Subcutaneous abdominal adipose tissue (tissue), 5 donors: ENCODE measurements at regions not wholly inside any gene's neighbourhood (a gene's known extent, or its start where the extent isn't known, plus 50 kb on each side); places are given as distances from the start of the nearest gene placed in this dataset.

ENCODE experiments used
- H3K27ac ChIP-seq: one replicate; pipeline ENCODE4 v1.7.0; 2013; ENCODE audit warnings: low read depth, mild to moderate bottlenecking, inconsistent platforms, low read length, moderate library complexity
- H3K27me3 ChIP-seq, 5 donors: one replicate each; pipeline ENCODE4 v1.7.0; 2013; ENCODE audit warnings: low read length in 5 of 5, inconsistent platforms in 1 of 5; ENCODE audit not compliant: control insufficient read depth in 5 of 5, insufficient read depth in 4 of 5
- H3K36me3 ChIP-seq, 5 donors: one replicate each; pipeline ENCODE4 v1.7.0; 2013; ENCODE audit warnings: low read length in 5 of 5; ENCODE audit not compliant: control insufficient read depth in 5 of 5, insufficient read depth in 5 of 5
- H3K4me1 ChIP-seq, 5 donors: one replicate each; pipeline ENCODE4 v1.7.0; 2013; ENCODE audit warnings: low read length in 5 of 5, mild to moderate bottlenecking in 3 of 5, moderate library complexity in 1 of 5; ENCODE audit not compliant: control insufficient read depth in 5 of 5, insufficient read depth in 5 of 5
- H3K4me3 ChIP-seq, 5 donors: one replicate each; pipeline ENCODE4 v1.7.0; 2013; ENCODE audit warnings: low read length in 5 of 5, low read depth in 1 of 5
- H3K9ac ChIP-seq, 5 donors: one replicate each; pipeline ENCODE4 v1.7.0; 2013; ENCODE audit warnings: low read length in 5 of 5, mild to moderate bottlenecking in 4 of 5, moderate library complexity in 3 of 5
- H3K9me3 ChIP-seq, 5 donors: one replicate each; pipeline ENCODE4 v1.7.0; 2013; ENCODE audit warnings: low read length in 5 of 5; ENCODE audit not compliant: control insufficient read depth in 5 of 5
- donor health status: healthy.
- donor health status: healthy.
- donor health status: healthy.
- donor health status: healthy.
- donor health status: healthy.

- no peak overlapping the region for H3K27ac ChIP-seq
- no peak overlapping the region for H3K9ac ChIP-seq
- H3K4me3 ChIP-seq = no peak overlapping the region
These were observed 820.7 kb downstream of the NCAM2 start for GRCh38 chr21:21818898-21819297.

GRCh38 chr21:21828130-21828529, 829.9 kb downstream of the NCAM2 start:
- Histone ChIP-seq H3K27me3 (no peaks in the 10 kb centered on the region), H3K9me3 (peaks cover 0 to 2% (median 0%) of the 10 kb centered on the region in 5 donors), H3K4me3 (no peak overlapping the region), H3K27ac (no peak overlapping the region), H3K36me3 (no peaks in the 10 kb centered on the region), H3K4me1 (no peaks in the 10 kb centered on the region), H3K9ac (no peak overlapping the region)

More at GRCh38 chr21:21818898-21819297, 820.7 kb downstream of the NCAM2 start:
- no peaks in the 10 kb centered on the region for H3K4me1 ChIP-seq
- H3K9me3 ChIP-seq = peaks cover 0 to 3% (median 0%) of the 10 kb centered on the region in 5 donors
- no peaks in the 10 kb centered on the region for H3K36me3 ChIP-seq
- H3K27me3 ChIP-seq = no peaks in the 10 kb centered on the region

DNA sequence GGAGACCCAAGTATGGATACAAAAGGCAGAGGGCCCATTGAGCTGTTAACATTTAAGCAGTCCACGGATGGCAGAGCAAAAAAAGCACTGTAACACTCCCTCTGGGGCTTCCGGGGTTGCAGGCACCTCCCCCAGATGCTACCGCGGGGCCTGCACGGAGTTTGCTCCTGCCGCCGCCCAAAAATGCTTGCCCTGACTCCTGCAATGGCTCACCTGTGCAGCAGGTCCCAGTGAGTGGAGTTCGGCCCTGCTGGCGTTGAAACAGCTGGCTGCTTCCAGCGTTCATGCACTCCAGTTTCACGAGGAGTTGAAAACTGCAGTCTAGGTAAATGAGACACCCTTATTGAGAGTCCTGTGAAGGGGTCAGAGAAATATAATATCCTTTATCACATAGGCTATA, 832.8 kb downstream of the NCAM2 start:
- Histone ChIP-seq H3K9ac (no peak overlapping the region), H3K9me3 (peaks cover 0 to 2% (median 0%) of the 10 kb centered on the region in 5 donors), H3K4me3 (no peak overlapping the region), H3K27me3 (no peaks in the 10 kb centered on the region), H3K27ac (no peak overlapping the region), H3K36me3 (no peaks in the 10 kb centered on the region), H3K4me1 (no peaks in the 10 kb centered on the region)

DNA sequence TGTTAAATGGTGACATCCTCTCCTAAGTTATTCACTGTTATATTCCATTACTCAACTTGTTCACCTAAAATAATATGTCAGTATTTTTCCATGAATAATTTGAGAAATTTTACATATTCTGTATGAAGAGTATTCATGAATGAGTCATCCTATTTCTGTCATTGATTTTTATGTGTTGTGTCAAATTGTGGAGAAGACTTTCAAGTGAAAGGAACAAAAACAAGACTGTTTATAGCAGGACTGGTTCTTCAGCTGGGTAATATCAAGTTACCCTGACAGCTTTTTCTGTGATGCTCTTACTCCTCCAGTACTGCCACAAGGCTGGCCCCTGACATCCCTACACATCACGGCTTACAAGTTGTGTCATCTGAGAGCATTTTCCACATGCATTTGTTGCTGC, 847.7 kb downstream of the NCAM2 start:
- no peak overlapping the region for H3K9ac ChIP-seq
- no peaks in the 10 kb centered on the region for H3K36me3 ChIP-seq
- H3K4me1 ChIP-seq = no peaks in the 10 kb centered on the region
- no peak overlapping the region for H3K4me3 ChIP-seq
- H3K9me3 ChIP-seq = peaks cover 0 to 2% (median 0%) of the 10 kb centered on the region in 5 donors
- H3K27ac ChIP-seq = no peak overlapping the region
- H3K27me3 ChIP-seq = no peaks in the 10 kb centered on the region

GRCh38 chr21:21851205-21851604, 853.0 kb downstream of the NCAM2 start:
- H3K4me1 ChIP-seq = no peaks in the 10 kb centered on the region
- no peak overlapping the region for H3K4me3 ChIP-seq
- H3K9ac ChIP-seq = no peak overlapping the region
- H3K27me3 ChIP-seq = no peaks in the 10 kb centered on the region
- peaks cover 0 to 2% (median 0%) of the 10 kb centered on the region in 5 donors for H3K9me3 ChIP-seq
- H3K36me3 ChIP-seq = no peaks in the 10 kb centered on the region
- no peak overlapping the region for H3K27ac ChIP-seq

DNA sequence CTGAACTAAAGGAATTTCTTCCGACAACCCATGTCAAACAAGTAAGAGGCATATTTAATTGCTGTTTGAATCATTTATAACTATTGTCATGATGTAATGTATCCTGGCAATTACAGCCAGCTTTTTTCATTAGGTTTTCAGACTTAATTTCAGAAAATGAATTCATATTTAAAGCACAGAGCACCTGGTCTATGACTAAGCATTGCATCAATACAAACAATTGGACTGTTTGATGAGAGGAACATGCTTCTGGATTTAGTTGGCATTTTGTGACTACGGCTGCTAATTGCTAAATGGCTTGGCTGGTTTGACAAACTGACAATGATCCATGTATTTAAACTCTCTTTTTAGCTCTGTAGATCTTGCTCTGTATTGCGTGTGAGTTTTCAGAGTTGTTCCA, 853.4 kb downstream of the NCAM2 start:
- H3K4me3 ChIP-seq = no peak overlapping the region
- no peak overlapping the region for H3K9ac ChIP-seq
- H3K4me1 ChIP-seq = no peaks in the 10 kb centered on the region
- H3K9me3 ChIP-seq = peaks cover 0 to 2% (median 0%) of the 10 kb centered on the region in 5 donors
- H3K27me3 ChIP-seq = no peaks in the 10 kb centered on the region
- no peaks in the 10 kb centered on the region for H3K36me3 ChIP-seq
- no peak overlapping the region for H3K27ac ChIP-seq

DNA sequence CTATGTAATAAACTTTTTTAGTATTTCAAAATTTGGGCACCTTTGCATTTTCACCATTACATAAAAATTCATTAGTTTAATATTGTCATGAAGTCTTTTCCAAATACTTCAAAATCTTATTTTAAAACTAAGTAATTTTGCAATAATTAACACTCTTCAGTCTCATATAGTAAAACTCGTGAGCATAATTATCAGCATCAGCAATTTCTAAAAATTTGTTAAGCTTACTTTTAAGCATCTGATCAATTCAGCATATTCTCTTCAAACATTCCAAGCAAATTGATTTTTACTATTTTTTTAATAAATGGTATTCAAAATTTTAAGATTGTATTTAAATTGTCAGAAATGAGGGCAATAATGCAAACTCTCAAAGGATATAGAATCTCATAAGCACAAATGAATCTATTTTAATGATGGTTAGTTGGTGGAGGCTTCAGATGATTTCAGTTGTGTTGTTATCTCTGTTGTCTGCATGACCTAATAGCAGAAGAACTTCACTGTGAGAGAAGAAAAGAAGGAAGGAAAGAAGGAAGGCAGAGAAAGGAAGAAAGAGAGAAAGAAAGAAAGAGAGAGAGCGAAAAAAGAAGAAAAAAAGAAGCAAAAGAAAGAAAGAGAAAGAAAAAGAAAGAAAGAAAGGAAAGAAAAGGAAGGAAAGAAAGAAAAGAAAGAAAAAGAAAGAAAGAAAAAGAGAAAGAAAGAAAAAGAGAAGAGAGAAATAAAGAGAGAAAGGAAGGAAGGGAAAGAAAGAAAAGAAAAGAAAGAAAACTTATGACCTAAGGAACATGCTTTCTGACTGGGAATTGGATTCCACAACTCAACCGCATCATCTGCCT, 860.5 kb downstream of the NCAM2 start:
- H3K36me3 ChIP-seq = no peaks in the 10 kb centered on the region
- no peak overlapping the region for H3K4me3 ChIP-seq
- H3K9me3 ChIP-seq = no peaks in the 10 kb centered on the region
- no peak overlapping the region for H3K9ac ChIP-seq
- H3K27me3 ChIP-seq = no peaks in the 10 kb centered on the region
- H3K4me1 ChIP-seq = peaks cover 0 to 5% (median 0%) of the 10 kb centered on the region in 5 donors
- H3K27ac ChIP-seq = no peak overlapping the region

DNA sequence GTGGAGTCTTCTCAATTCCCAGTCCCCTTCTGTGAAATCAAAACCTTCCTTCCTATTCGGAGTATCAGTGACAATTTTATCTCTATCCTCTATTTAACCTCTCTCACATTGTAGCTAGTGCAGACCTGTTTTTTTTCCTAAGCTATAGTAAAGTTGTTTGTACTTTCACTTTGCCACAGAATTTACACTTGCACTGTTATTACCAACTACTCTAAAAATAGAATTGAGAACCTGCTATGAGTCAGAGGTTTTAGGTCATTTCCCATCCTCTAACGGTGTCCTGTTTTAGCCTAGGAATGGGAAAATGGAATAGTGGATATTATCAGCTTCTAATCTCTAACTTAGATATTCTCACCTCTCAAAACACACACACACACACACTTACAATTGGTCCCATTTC, 862.7 kb downstream of the NCAM2 start:
- H3K36me3 ChIP-seq = no peaks in the 10 kb centered on the region
- H3K4me3 ChIP-seq = no peak overlapping the region
- H3K27me3 ChIP-seq = no peaks in the 10 kb centered on the region
- no peak overlapping the region for H3K27ac ChIP-seq
- peaks cover 0 to 5% (median 0%) of the 10 kb centered on the region in 5 donors for H3K4me1 ChIP-seq
- H3K9ac ChIP-seq = no peak overlapping the region
- no peaks in the 10 kb centered on the region for H3K9me3 ChIP-seq

DNA sequence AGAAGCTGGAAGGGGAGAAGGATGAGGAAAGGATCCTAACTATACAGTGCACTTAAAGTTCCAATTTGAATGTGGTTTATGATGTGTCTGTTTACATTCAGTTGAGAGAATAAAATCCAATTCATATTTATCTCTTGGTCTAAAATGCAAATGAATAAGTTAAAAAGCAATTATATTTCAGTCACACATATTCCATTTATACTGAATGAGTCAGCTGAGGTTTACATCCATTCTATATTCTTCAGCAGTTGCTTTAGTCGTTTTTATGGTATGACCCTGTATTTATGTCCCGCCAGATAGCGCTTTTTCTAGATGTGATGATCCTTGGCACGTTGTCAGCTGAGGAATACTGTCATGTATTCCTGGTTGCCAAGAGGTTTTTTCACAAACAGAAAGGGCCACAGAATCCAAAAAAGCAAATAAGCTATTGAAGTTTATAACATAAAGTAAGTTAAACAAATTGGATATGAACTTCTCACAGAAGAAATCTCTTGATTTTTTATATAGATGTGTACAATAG, 866.2 kb downstream of the NCAM2 start:
- H3K27me3 ChIP-seq = no peaks in the 10 kb centered on the region
- H3K4me1 ChIP-seq = peaks cover 0 to 5% (median 0%) of the 10 kb centered on the region in 5 donors
- no peak overlapping the region for H3K4me3 ChIP-seq
- no peak overlapping the region for H3K27ac ChIP-seq
- H3K9ac ChIP-seq = no peak overlapping the region
- no peaks in the 10 kb centered on the region for H3K9me3 ChIP-seq
- no peaks in the 10 kb centered on the region for H3K36me3 ChIP-seq

DNA sequence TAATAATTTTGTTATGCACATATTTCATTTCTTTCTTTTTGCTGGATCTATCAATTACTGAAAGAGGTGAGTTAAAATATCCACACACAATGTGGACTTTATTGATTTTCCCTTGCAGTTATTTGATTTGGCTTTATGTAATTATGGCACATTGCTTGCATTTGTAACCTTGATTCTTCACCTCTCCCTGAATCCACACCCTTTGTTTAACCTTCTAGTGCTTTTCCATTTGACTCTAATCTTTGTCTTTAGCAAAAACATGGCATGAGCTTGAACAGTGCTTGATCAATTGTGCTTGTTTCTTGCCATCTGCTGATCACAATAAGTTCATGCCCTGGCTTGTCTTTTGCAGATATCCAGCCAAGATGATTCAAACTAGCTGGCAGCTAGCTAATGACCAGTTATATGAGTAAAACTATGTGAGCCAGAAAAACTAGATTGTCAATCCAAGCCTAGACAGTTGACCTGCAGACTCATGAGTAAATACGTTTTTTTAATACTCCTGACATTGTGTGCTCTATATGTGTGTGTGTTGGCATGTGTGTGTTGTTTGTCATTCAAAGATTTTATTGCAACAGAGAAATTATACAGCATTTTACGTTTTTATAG, 899.2 kb downstream of the NCAM2 start:
- Histone ChIP-seq H3K9ac (no peak overlapping the region), H3K36me3 (no peaks in the 10 kb centered on the region), H3K9me3 (peaks cover 0 to 13% (median 7%) of the 10 kb centered on the region in 5 donors), H3K27ac (no peak overlapping the region), H3K27me3 (no peaks in the 10 kb centered on the region), H3K4me3 (no peak overlapping the region), H3K4me1 (no peaks in the 10 kb centered on the region)
